Activated T-helper 17 cell treated with anti-CD3 and anti-CD28 coated beads, Interleukin-2, amount 50 U/mL, for 72 hours (primary cell): ENCODE measurements at regions not wholly inside any gene's neighbourhood (a gene's known extent, or its start where the extent isn't known, plus 50 kb on each side); places are given as distances from the start of the nearest gene placed in this dataset.
"Not testable (repeated sequence)": the region's sequence is repeated elsewhere in the genome, so short reads cannot be mapped to it uniquely, and the experiment has no call there.

Experiments used
- ATAC-seq: fragments of 150-1000 bp; cut with Tn5 transposase; replicated peaks from 2 replicates; pipeline ENCODE4 v1.10.0; 2021; ENCODE audit warnings: mild to moderate bottlenecking, moderate library complexity
- H3K27ac Mint-ChIP-seq: one replicate; pipeline ENCODE4 v1.8.0; 2022; ENCODE audit warnings: mixed read lengths
- H3K27me3 Mint-ChIP-seq: one replicate; pipeline ENCODE4 v1.8.0; 2022; ENCODE audit warnings: mixed read lengths
- H3K36me3 Mint-ChIP-seq: one replicate; pipeline ENCODE4 v1.8.0; 2022; ENCODE audit warnings: low read depth, mild to moderate bottlenecking, mixed read lengths
- H3K4me1 Mint-ChIP-seq: one replicate; pipeline ENCODE4 v1.8.0; 2022; ENCODE audit warnings: mixed read lengths
- H3K4me3 Mint-ChIP-seq: one replicate; pipeline ENCODE4 v1.8.0; 2022; ENCODE audit warnings: mild to moderate bottlenecking, mixed read lengths
- H3K9me3 Mint-ChIP-seq: one replicate; pipeline ENCODE4 v1.8.0; 2022; ENCODE audit warnings: mixed read lengths

- Mint-ChIP-seq H3K4me3 (no peak overlapping the region), H3K9me3 (peaks cover 8% of the 10 kb centered on the region)
Observed at GRCh38 chr2:168327328-168327727, 79.9 kb upstream of the STK39 start.

GRCh38 chr2:168328421-168328820 is 81.0 kb upstream of the STK39 start:
- no peak overlapping the region for H3K4me3 Mint-ChIP-seq
- H3K36me3 Mint-ChIP-seq = no peaks in the 10 kb centered on the region
- no peak for ATAC-seq
- no peak overlapping the region for H3K27ac Mint-ChIP-seq
- peaks cover 12% of the 10 kb centered on the region for H3K4me1 Mint-ChIP-seq
- H3K9me3 Mint-ChIP-seq = peaks cover 8% of the 10 kb centered on the region
- peaks cover 13% of the 10 kb centered on the region for H3K27me3 Mint-ChIP-seq

More at GRCh38 chr2:168327328-168327727, 79.9 kb upstream of the STK39 start:
- Mint-ChIP-seq H3K36me3 (no peaks in the 10 kb centered on the region), H3K4me1 (peaks cover 12% of the 10 kb centered on the region), H3K27me3 (peaks cover 22% of the 10 kb centered on the region), H3K27ac (no peak overlapping the region)
- ATAC-seq = no peak

- H3K27ac Mint-ChIP-seq = no peak overlapping the region
Observed at GRCh38 chr2:168330624-168331423, 83.4 kb upstream of the STK39 start.

GRCh38 chr2:168335254-168335653 is 87.9 kb upstream of the STK39 start:
- H3K27ac Mint-ChIP-seq, ATAC-seq, H3K9me3 Mint-ChIP-seq, H3K36me3 Mint-ChIP-seq, H3K4me3 Mint-ChIP-seq, H3K27me3 Mint-ChIP-seq: not testable (repeated sequence)
- peaks cover 15% of the 10 kb centered on the region for H3K4me1 Mint-ChIP-seq

More at GRCh38 chr2:168330624-168331423, 83.4 kb upstream of the STK39 start:
- Mint-ChIP-seq H3K4me1 (peaks cover 6% of the 10 kb centered on the region), H3K27me3 (no peaks in the 10 kb centered on the region), H3K36me3 (no peaks in the 10 kb centered on the region), H3K9me3 (peaks cover 8% of the 10 kb centered on the region), H3K4me3 (no peak overlapping the region)
- ATAC-seq = no peak

- Mint-ChIP-seq H3K4me1 (peaks cover 9% of the 10 kb centered on the region), H3K4me3 (no peak overlapping the region), H3K27ac (no peak overlapping the region), H3K9me3 (no peaks in the 10 kb centered on the region), H3K27me3 (peaks cover 4% of the 10 kb centered on the region), H3K36me3 (no peaks in the 10 kb centered on the region)
- peak; percentile 91 for ATAC-seq
Observed at GRCh38 chr2:168336786-168337388, 89.5 kb upstream of the STK39 start.

- no peak for ATAC-seq
- Mint-ChIP-seq H3K27me3 (peaks cover 4% of the 10 kb centered on the region), H3K27ac (no peak overlapping the region), H3K4me3 (no peak overlapping the region), H3K9me3 (no peaks in the 10 kb centered on the region), H3K4me1 (peaks cover 9% of the 10 kb centered on the region), H3K36me3 (no peaks in the 10 kb centered on the region)
Observed at GRCh38 chr2:168338292-168338691, 90.9 kb upstream of the STK39 start.

- Mint-ChIP-seq H3K27me3 (peaks cover 4% of the 10 kb centered on the region), H3K9me3 (no peaks in the 10 kb centered on the region), H3K4me1 (peaks cover 9% of the 10 kb centered on the region), H3K36me3 (no peaks in the 10 kb centered on the region), H3K4me3 (no peak overlapping the region), H3K27ac (no peak overlapping the region)
- ATAC-seq = no peak
Observed at GRCh38 chr2:168338803-168339437, 91.5 kb upstream of the STK39 start.

- H3K27ac Mint-ChIP-seq = no peak overlapping the region
- peaks cover 9% of the 10 kb centered on the region for H3K4me1 Mint-ChIP-seq
- ATAC-seq = no peak
Observed at GRCh38 chr2:168340931-168341330, 93.5 kb upstream of the STK39 start.

GRCh38 chr2:168343586-168343985 is 96.2 kb upstream of the STK39 start:
- peaks cover 7% of the 10 kb centered on the region for H3K4me1 Mint-ChIP-seq
- peaks cover 8% of the 10 kb centered on the region for H3K27me3 Mint-ChIP-seq
- ATAC-seq = no peak
- no peak overlapping the region for H3K4me3 Mint-ChIP-seq
- no peaks in the 10 kb centered on the region for H3K9me3 Mint-ChIP-seq
- H3K27ac Mint-ChIP-seq = no peak overlapping the region
- H3K36me3 Mint-ChIP-seq = no peaks in the 10 kb centered on the region

More at GRCh38 chr2:168340931-168341330, 93.5 kb upstream of the STK39 start:
- H3K27me3 Mint-ChIP-seq = peaks cover 8% of the 10 kb centered on the region
- no peaks in the 10 kb centered on the region for H3K36me3 Mint-ChIP-seq
- no peak overlapping the region for H3K4me3 Mint-ChIP-seq
- no peaks in the 10 kb centered on the region for H3K9me3 Mint-ChIP-seq

- no peak for ATAC-seq
- H3K9me3 Mint-ChIP-seq = no peaks in the 10 kb centered on the region
- H3K27me3 Mint-ChIP-seq = peaks cover 8% of the 10 kb centered on the region
- no peak overlapping the region for H3K4me3 Mint-ChIP-seq
- peaks cover 7% of the 10 kb centered on the region for H3K4me1 Mint-ChIP-seq
- no peaks in the 10 kb centered on the region for H3K36me3 Mint-ChIP-seq
- H3K27ac Mint-ChIP-seq = no peak overlapping the region
Observed at GRCh38 chr2:168344706-168345105, 97.3 kb upstream of the STK39 start.

- Mint-ChIP-seq H3K27ac (no peak overlapping the region), H3K36me3 (no peaks in the 10 kb centered on the region), H3K4me3 (no peak overlapping the region), H3K27me3 (peaks cover 8% of the 10 kb centered on the region), H3K4me1 (peaks cover 7% of the 10 kb centered on the region), H3K9me3 (no peaks in the 10 kb centered on the region)
- ATAC-seq = no peak
Observed at GRCh38 chr2:168345601-168346000, 98.2 kb upstream of the STK39 start.

GRCh38 chr2:168346725-168347477 is 99.5 kb upstream of the STK39 start:
- Mint-ChIP-seq H3K4me3 (peak overlapping the region; percentile 84), H3K27me3 (peaks cover 4% of the 10 kb centered on the region), H3K27ac (peak overlapping the region; percentile 81), H3K9me3 (no peaks in the 10 kb centered on the region), H3K36me3 (no peaks in the 10 kb centered on the region), H3K4me1 (peaks cover 7% of the 10 kb centered on the region)
- peak; percentile 86 for ATAC-seq

GRCh38 chr2:168348076-168348475 is 100.7 kb upstream of the STK39 start:
- Mint-ChIP-seq H3K27me3 (peaks cover 4% of the 10 kb centered on the region), H3K27ac (no peak overlapping the region), H3K4me3 (no peak overlapping the region), H3K4me1 (peaks cover 7% of the 10 kb centered on the region), H3K9me3 (no peaks in the 10 kb centered on the region), H3K36me3 (no peaks in the 10 kb centered on the region)
- ATAC-seq = no peak

GRCh38 chr2:168350380-168350779 is 103.0 kb upstream of the STK39 start:
- Mint-ChIP-seq H3K36me3 (no peaks in the 10 kb centered on the region), H3K4me3 (no peak overlapping the region), H3K4me1 (peaks cover 7% of the 10 kb centered on the region), H3K27ac (no peak overlapping the region), H3K27me3 (peaks cover 4% of the 10 kb centered on the region), H3K9me3 (no peaks in the 10 kb centered on the region)
- ATAC-seq = no peak
